ENCODE measurements at regions not wholly inside any gene's neighbourhood (a gene's known extent, or its start where the extent isn't known, plus 50 kb on each side); places are given as distances from the start of the nearest gene placed in this dataset.

- Histone ChIP-seq H4K20me1 (ENCODE audit: low read depth, low read length) (no peaks in the 10 kb centered on the region), H2AFZ (ENCODE audit: low read depth, low read length, severe bottlenecking) (no peak overlapping the region), H3K36me3 (ENCODE audit: low read length) (no peaks in the 10 kb centered on the region), H3K27ac (ENCODE audit: low read depth, low read length) (no peak overlapping the region), H3K79me2 (ENCODE audit: insufficient read depth, low read length) (no peaks in the 10 kb centered on the region), H3K27me3 (ENCODE audit: low read length) (no peaks in the 10 kb centered on the region), H3K9me2 (replicated peaks; ENCODE audit: insufficient read depth, low read length) (no peaks in the 10 kb centered on the region), H3F3A (ENCODE audit: insufficient read depth) (no peaks in the 10 kb centered on the region), H3K9me3 (ENCODE audit: insufficient read depth, low read length) (no peaks in the 10 kb centered on the region), H3K4me2 (ENCODE audit: low read depth, low read length, poor library complexity, severe bottlenecking) (no peak overlapping the region), H3K4me3 (ENCODE audit: insufficient read depth, low read length, poor library complexity, severe bottlenecking) (no peak overlapping the region), H3K9ac (ENCODE audit: low read length) (no peak overlapping the region)
- TF ChIP-seq CTCF (IDR thresholded peaks at IDR 0.05; ENCODE audit: insufficient read depth, low read length, poor library complexity, severe bottlenecking): no peak
Observed at GRCh38 chr2:187748958-187749357, 194.7 kb upstream of the TFPI start.

GRCh38 chr2:187749804-187750431 is 195.7 kb upstream of the TFPI start:
- TF ChIP-seq CTCF (IDR thresholded peaks at IDR 0.05; ENCODE audit: insufficient read depth, low read length, poor library complexity, severe bottlenecking): no peak
- TF ChIP-seq EZH2phosphoT487 (conservative IDR thresholded peaks at IDR 0.05; ENCODE audit: low read length): no peak
- no peaks in the 10 kb centered on the region for H3K9me3 ChIP-seq (ENCODE audit: insufficient read depth, low read length)
- no peaks in the 10 kb centered on the region for H4K20me1 ChIP-seq (ENCODE audit: low read depth, low read length)
- H3K27me3 ChIP-seq (ENCODE audit: low read length): no peaks in the 10 kb centered on the region
- H3K9ac ChIP-seq (ENCODE audit: low read length): no peak overlapping the region
- no peaks in the 10 kb centered on the region for H3K9me2 ChIP-seq (replicated peaks; ENCODE audit: insufficient read depth, low read length)
- no peak overlapping the region for H3K27ac ChIP-seq (ENCODE audit: low read depth, low read length)
- no peaks in the 10 kb centered on the region for H3K79me2 ChIP-seq (ENCODE audit: insufficient read depth, low read length)
- H2AFZ ChIP-seq (ENCODE audit: low read depth, low read length, severe bottlenecking): no peak overlapping the region
- H3F3A ChIP-seq (ENCODE audit: insufficient read depth): no peaks in the 10 kb centered on the region
- H3K36me3 ChIP-seq (ENCODE audit: low read length): no peaks in the 10 kb centered on the region
- H3K4me2 ChIP-seq (ENCODE audit: low read depth, low read length, poor library complexity, severe bottlenecking): no peak overlapping the region
- no peak overlapping the region for H3K4me3 ChIP-seq (ENCODE audit: insufficient read depth, low read length, poor library complexity, severe bottlenecking)

GRCh38 chr2:187768995-187769394 is 214.8 kb upstream of the TFPI start:
- Histone ChIP-seq H3K36me3 (ENCODE audit: low read length) (no peaks in the 10 kb centered on the region), H2AFZ (ENCODE audit: low read depth, low read length, severe bottlenecking) (no peak overlapping the region), H3K9me2 (replicated peaks; ENCODE audit: insufficient read depth, low read length) (no peaks in the 10 kb centered on the region), H3F3A (ENCODE audit: insufficient read depth) (no peaks in the 10 kb centered on the region), H3K9me3 (ENCODE audit: insufficient read depth, low read length) (no peaks in the 10 kb centered on the region), H3K9ac (ENCODE audit: low read length) (no peak overlapping the region), H4K20me1 (ENCODE audit: low read depth, low read length) (no peaks in the 10 kb centered on the region), H3K4me2 (ENCODE audit: low read depth, low read length, poor library complexity, severe bottlenecking) (no peak overlapping the region), H3K4me3 (ENCODE audit: insufficient read depth, low read length, poor library complexity, severe bottlenecking) (no peak overlapping the region), H3K79me2 (ENCODE audit: insufficient read depth, low read length) (no peaks in the 10 kb centered on the region), H3K27me3 (ENCODE audit: low read length) (no peaks in the 10 kb centered on the region), H3K27ac (ENCODE audit: low read depth, low read length) (no peak overlapping the region)
- TF ChIP-seq EZH2phosphoT487 (conservative IDR thresholded peaks at IDR 0.05; ENCODE audit: low read length): no peak
- no peak for TF ChIP-seq CTCF (IDR thresholded peaks at IDR 0.05; ENCODE audit: insufficient read depth, low read length, poor library complexity, severe bottlenecking)
